ENCODE measurements at regions not wholly inside any gene's neighbourhood (a gene's known extent, or its start where the extent isn't known, plus 50 kb on each side); places are given as distances from the start of the nearest gene placed in this dataset.
A peak's percentile ranks its signal among the peaks of the same experiment; 100 is the strongest.

DNA sequence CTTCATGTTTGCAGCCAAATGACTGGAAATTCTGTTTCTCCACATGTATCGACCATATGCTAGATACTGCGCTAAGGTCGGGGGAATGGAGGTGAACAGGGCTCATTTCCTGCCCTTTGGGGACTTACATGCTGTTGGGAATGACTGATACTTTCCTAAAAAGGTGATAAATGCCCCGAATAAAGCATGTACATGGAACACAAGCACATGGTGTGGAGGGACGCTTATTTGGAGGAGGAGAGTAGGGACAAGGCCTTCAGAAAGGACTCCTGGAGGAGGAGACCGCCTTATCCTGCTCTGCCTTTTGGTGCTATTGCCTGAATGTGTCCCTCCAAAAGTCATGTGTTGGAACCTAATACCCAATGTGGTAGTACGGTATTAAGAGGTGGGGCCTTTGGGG lies 344.5 kb downstream of the PRL start:
- no peak overlapping the region for H3K4me3 ChIP-seq (ENCODE audit: low read depth, low read length)
- TF ChIP-seq, protein P1, sequence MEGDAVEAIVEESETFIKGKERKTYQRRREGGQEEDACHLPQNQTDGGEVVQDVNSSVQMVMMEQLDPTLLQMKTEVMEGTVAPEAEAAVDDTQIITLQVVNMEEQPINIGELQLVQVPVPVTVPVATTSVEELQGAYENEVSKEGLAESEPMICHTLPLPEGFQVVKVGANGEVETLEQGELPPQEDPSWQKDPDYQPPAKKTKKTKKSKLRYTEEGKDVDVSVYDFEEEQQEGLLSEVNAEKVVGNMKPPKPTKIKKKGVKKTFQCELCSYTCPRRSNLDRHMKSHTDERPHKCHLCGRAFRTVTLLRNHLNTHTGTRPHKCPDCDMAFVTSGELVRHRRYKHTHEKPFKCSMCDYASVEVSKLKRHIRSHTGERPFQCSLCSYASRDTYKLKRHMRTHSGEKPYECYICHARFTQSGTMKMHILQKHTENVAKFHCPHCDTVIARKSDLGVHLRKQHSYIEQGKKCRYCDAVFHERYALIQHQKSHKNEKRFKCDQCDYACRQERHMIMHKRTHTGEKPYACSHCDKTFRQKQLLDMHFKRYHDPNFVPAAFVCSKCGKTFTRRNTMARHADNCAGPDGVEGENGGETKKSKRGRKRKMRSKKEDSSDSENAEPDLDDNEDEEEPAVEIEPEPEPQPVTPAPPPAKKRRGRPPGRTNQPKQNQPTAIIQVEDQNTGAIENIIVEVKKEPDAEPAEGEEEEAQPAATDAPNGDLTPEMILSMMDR (IDR thresholded peaks at IDR 0.05; ENCODE audit: insufficient read depth, low read length), result no peak
- no peak for DNase-seq (ENCODE audit: low read depth)

DNA sequence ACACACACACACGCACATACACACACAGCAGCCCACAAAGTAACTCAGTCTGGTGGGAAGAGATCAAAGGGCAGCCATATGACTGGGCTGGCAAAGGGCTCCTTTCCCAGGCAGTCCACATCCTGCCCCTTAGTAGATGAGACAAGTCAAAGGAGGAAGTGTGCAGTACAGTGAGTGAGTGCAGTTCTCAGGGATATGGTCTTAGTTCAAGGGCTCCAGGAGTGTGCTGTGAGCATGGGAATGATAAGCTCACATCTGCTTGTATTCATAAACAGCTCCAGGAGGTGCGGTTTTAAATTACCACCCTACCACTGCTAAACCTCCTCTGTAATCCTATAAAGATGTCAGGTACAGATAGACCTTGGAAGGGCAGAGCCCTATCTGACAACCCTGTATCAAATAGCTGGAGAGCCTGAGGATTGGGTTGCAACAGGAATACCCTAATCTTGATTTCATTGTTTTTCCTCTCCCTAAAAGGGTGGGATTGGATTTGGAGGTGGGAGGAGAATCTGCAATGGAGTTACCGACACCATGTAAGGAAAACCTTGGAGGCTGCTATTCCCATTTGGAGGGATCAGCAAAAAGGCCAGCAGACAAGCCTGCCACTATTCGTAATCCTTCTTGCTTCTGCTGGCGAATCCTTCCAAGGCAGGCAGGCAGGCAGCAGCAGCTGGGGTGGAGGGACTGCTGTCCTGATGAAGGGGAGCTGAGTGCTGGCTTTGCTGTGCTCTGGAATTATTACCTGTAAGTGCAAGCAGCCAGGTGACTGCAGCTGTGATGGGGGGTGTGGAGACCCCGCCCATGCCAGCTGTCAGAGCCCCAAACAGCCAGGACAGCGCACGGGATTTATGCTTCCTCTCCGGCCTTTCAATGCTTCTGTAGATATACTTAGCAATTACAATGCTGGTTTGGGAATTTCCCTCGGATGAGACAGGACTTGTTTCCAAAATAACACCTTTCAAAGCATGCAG lies 342.7 kb downstream of the PRL start:
- no peak overlapping the region for H3K4me3 ChIP-seq (ENCODE audit: low read depth, low read length)
- peak; percentile 61 for DNase-seq (ENCODE audit: low read depth)
- TF ChIP-seq, protein P1 (IDR thresholded peaks at IDR 0.05; ENCODE audit: insufficient read depth, low read length), result no peak

DNA sequence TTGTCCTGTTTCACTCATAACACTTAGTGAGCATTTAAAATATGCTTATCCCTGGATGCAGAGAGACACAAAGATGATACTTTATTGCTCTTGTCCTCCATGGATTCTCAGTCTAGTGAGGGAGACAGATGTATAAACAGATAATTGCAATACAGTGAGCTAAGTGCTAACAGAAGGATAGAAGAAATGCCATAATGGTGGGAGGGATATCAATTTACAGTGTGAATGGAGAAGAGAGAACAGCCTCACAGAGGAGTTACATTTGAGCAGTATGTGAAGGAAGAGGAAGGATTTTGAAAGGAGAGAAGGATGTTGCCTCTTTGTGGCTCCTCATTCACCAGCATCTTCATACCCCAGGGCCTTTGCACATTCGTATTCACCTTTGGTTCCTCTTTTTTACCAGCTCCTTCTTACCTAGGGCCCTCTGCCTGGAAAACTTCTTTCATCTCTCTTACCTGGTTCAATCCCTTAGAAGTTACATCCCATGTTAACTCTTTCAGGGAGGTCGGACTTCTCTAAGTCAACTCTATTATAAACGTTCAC lies 341.7 kb downstream of the PRL start:
- H3K4me3 ChIP-seq (ENCODE audit: low read depth, low read length), result no peak overlapping the region
- no peak for DNase-seq (ENCODE audit: low read depth)
- TF ChIP-seq, protein P1 (IDR thresholded peaks at IDR 0.05; ENCODE audit: insufficient read depth, low read length), result no peak

DNA sequence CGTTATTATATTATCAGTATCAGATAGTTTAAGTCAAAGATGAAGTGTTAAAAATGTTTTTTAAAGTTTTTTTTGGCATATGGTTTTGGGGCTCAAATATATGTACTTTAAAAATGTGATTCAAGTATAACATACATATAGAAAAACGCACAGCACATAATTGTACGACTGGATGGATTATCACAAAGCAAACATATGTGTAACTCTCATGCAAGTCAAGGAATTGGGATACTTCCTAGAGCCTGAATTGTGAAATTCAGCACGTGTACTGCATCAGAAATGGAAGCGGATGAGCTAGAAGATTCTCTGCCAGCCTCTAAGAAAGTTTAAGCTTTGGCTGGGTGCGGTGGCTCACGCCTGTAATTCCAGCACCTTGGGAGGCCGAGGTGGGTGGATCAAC lies 340.9 kb downstream of the PRL start:
- TF ChIP-seq, protein P1 (IDR thresholded peaks at IDR 0.05; ENCODE audit: insufficient read depth, low read length), result no peak
- no peak for DNase-seq (ENCODE audit: low read depth)
- H3K4me3 ChIP-seq (ENCODE audit: low read depth, low read length), result no peak overlapping the region

DNA sequence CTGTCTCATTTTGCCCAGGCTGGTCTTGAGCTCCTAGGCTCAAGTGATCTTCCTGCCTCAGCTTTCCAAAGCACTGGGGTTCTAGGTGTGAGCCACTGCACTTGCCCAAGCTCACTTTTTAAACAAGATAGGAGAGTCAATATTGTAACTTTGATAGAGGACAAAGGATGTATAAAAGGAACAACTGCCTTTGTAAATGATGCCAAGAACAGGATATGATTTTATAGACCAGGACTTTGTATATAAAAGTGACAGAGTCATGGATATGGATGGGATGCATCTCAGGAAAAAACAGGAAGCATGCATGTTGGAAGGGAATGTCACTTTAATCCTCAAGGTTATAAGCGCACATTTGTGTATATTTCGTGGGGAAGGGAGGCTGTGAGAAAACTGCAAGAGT lies 338.4 kb downstream of the PRL start:
- no peak for DNase-seq (ENCODE audit: low read depth)
- TF ChIP-seq, protein P1 (IDR thresholded peaks at IDR 0.05; ENCODE audit: insufficient read depth, low read length), result no peak
- H3K4me3 ChIP-seq (ENCODE audit: low read depth, low read length), result no peak overlapping the region

DNA sequence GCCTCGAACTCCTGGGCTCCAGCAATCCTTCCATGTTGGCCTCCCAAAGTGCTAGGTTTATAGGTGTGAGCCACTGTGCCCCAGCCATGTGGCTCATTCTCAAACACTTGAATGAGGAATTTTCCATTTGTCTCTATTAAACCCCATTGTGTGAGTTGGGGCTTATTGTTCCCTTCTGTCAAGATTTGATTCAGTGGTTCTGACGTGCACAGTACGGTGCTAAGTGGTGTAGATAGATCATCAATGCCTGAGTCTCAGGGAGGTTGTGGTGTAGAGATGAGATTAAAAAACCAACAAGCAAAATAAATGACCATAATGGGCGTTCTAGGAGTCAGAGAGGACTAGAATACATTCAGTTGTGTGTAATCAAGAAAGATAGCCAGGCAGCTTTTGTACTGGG lies 335.6 kb downstream of the PRL start:
- no peak for DNase-seq (ENCODE audit: low read depth)
- TF ChIP-seq, protein P1 (IDR thresholded peaks at IDR 0.05; ENCODE audit: insufficient read depth, low read length), result no peak
- no peak overlapping the region for H3K4me3 ChIP-seq (ENCODE audit: low read depth, low read length)
